NCI-H524 (cell line): ENCODE measurements at regions not wholly inside any gene's neighbourhood (a gene's known extent, or its start where the extent isn't known, plus 50 kb on each side); places are given as distances from the start of the nearest gene placed in this dataset.
A peak's percentile ranks its signal among the peaks of the same experiment; 100 is the strongest.
"Not testable (repeated sequence)": the region's sequence is repeated elsewhere in the genome, so short reads cannot be mapped to it uniquely, and the experiment has no call there.

ENCODE experiments used
- DNase-seq, 2 experiments: peaks; one replicate each; lab custom pipeline; 2025; lab: John Stamatoyannopoulos, UW

DNA sequence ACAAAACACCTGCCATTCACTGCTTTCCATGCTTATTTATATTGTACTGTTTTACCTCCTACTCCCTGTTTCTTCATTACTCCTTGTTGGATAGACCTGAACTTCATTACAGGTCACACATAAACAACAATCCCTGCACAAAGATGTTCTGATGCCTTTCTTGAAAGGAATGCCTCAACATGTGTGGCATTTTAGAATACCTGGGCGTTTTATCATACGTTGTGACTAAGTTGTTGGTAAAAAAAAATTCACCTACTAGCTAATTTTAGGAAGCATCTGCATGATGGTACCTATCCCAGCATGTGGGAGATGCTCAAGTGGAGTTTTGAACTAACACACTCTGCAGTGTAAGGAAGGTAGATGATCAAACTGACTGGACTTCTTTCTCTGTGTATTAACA is 604.1 kb downstream of the TAF11L14 start:
- no peak for DNase-seq

DNA sequence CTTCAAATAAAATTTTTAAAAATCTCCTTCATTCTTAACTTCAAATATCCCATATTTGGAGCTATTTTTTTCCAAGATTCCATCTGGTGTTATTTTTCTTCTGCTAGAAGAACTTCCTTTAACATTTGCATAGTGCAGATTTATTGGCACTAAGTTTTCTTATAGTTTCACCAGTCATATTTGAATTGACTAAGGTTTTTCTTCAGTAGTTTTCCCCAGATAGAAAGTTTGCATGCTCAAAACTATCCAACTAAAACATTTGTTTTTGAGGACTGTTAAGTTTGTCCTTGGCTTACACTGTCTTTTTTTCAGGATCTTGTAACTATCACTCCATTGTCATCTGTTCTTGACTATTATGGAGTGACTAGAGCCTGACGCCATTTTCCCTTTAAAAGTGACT is 606.7 kb downstream of the TAF11L14 start:
- no peak for DNase-seq

- DNase-seq = no peak
Measured at GRCh38 chr5:18243846-18244245, 609.6 kb downstream of the TAF11L14 start.

GRCh38 chr5:18244309-18244708 is 610.0 kb downstream of the TAF11L14 start:
- DNase-seq = no peak

DNA sequence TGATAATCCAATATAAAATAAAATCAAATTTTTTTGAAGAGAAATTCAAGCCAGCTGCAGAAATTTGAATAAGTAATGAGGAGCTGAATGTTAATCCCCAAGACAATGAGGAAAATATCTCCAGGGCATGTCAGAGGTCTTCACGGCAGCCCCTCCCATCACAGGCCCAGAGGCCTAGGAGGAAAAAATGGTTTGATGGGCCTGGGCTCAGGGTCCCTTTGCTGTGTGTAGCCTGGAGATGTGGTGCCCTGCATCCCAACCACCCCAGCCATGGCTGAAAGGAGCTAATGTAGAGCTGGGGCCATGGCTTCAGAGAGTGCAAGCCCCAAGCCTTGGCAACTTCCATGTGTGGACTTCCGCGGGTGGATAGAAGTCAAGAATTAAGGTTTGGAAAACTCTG is 618.3 kb downstream of the TAF11L14 start:
- DNase-seq = no peak

GRCh38 chr5:18264126-18264882 is 630.0 kb downstream of the TAF11L14 start:
- DNase-seq = peak in 1 of 2 experiments; percentile 51

GRCh38 chr5:18270635-18271338 is 636.5 kb downstream of the TAF11L14 start:
- DNase-seq = no peak

DNA sequence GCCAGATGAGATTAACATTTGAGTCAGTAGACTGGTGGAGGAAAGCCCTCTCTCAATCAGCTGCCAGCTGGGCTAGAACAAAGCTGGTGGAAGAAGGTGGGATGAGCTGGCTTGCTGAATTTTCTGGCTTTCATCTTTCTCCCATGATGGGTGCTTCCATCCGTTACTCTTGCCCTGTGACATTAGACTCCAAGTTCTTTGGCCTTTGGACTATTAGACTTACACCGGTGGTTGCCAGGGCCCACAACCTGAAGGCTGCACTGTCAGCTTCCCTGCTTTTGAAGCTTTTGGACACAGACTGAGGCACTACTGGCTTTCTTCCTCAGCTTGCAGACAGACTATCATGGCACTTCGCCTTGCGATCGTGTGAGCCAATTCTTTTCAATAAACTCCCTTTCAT is 642.7 kb downstream of the TAF11L14 start:
- no peak for DNase-seq

DNA sequence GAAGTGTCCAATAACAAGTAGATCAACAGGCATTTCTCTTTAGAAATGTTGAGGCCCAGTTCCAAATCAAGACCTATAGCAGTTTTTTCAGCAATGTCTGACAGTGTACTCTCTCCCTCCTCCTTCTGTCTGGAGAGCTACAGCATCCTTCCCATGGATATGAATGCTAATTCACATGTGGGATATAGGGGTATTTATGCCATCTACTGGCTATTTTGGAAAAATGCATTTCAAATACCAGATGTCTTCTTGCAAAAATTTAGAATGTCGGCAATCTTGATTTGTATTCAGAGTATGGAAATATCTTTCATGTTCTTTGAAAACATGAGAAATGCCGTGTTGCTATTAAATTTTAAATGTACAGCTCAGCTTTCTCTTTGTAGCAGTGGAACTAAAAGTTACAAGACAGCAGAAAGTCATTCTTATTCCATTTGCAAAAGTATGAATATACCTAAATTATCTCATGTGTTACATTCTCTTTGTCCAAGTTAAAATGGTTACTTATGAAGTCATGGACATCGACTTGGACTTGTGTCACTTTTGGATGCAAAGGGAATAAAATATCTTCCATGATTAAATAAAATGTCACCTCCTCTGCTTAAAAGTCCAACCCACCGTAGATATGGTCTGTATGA is 647.8 kb downstream of the TAF11L14 start:
- DNase-seq = peak; percentile 41 to 86

DNA sequence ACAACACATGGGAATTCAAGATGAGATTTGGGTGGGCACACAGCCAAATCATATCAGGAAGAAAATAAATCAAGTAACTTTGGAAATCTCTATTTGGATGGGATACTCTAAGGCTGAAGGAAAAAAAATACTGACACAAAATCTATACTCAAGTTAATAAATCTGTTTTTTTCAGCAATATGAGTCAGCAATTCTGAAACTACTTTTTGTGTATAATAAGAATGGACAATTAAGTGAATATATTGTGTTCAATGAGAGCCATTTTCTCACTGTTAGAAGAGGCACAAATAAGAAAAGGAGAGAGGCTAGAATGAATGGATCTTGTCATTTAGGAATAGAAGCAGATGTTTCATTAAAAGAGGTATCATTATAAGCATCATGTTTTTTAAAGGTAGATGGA is 651.0 kb downstream of the TAF11L14 start:
- DNase-seq = no peak

DNA sequence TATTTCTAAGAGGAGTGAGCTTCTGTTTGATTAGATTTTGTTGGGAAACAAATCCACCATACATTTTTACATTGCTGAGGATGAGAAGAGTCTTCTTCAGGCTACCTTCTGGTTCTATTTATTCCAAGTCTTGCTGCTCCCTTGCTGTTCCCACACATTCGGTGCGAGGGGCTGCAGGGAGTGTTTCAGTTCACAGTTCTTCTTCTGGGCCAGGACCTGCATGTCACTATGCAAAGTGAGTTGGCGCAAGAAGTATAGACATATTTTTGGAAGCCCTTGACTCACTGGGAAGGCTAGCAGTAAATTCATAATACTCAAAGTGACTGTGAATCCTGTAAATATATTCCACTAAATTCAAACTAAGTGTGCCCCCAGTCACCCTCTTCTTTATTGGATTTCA is 657.9 kb downstream of the TAF11L14 start:
- no peak for DNase-seq

GRCh38 chr5:18295696-18296095 is 661.4 kb downstream of the TAF11L14 start:
- not testable (repeated sequence) for DNase-seq

DNA sequence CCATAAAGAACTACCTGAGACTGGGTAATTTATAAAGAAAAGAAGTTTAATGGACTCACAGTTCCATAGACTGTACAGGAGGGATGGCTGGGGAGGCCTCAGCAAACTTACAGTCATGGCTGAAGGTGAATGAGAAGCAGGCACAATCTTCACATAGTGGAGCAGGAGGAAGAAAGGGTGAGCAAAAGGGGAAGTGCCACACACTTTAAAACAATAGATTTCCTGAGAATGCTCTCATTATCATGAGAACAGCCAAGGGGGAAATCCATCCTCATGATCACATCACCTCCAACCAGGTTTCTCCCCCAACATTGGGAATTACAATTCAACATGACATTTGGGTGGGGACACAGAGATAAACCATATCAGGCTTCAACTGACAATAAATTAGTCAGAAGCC is 664.9 kb downstream of the TAF11L14 start:
- no peak for DNase-seq

- peak; percentile 31 to 66 for DNase-seq
Measured at GRCh38 chr5:18305288-18305924, 671.1 kb downstream of the TAF11L14 start.

- DNase-seq = no peak
Measured at GRCh38 chr5:18311266-18311665, 677.0 kb downstream of the TAF11L14 start.

GRCh38 chr5:18312016-18312415 is 677.8 kb downstream of the TAF11L14 start:
- no peak for DNase-seq

DNA sequence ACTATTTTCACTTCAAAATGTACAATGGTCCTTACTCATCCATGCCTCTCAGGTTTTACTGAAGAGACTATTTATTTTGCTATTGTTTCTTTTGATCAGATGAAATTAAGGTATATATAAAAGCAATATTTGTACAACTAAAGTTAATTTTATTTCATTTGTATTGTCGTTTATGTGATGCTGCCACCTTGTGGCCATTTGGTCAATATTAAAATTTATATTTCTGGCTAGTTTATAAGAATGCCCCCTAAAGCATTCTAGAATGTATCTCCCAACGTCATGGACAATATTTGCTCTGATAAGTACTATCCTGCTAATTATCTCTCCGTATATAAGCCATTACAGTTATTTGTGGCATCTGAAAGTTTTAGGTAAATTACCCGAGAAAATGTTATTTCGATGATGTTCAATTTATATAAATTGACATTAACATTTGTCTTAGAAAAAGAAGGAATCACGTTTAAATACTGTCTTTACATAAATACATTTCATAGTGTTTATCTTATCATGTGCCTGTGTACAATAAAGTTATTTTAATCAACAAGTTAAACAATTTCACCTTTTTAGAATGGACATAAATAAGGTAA is 680.0 kb downstream of the TAF11L14 start:
- DNase-seq = peak in 1 of 2 experiments; percentile 48

DNA sequence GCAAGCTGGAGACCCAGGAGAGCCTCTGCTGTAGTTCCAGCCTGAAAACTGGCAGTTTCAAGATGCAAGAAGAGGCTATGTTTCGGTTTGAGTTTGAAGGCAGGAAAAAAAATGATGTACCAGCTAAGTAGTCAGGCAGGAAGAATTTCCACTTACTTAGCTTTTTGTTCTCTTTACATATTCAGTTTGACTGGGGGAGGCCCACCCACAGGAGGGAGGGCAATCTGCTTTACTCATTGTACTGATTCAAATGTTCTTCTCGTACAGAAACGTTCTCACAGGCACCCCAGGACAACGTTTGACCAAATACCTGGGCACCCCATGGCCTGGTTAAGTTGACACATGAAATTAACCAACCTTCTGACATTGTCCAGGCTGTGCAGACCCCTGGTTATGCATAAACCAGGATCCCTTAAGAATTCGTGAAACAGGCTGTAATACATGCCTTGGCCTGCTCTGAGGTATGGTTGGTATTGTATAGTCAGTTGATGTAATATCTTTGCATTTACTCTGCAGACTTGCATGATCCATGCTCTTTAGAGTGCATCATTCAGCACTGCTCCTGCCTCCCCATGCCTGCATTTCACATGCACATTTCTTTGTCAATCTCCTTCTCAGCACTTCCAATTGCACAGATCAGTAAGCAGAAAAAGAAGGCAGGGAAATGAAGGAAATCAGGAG is 687.1 kb downstream of the TAF11L14 start:
- no peak for DNase-seq

DNA sequence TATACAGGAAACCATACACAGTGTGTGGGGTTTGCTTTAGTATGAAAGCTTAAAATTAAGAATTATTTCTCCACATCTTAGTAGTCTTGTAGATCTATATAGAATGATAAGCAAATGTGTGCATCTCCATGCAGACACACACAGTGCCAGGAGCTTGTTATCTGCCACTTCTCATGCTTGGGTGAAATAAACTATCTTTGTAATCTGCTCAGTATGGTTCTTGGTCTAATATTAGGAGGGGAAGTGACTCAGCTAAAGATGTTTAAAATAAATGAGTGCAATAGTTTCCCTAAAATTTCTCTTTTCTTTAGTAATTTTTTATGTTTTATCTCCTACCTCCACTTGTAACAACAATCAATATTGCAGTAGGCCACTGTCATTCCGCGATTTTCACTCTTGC is 689.6 kb downstream of the TAF11L14 start:
- no peak for DNase-seq

DNA sequence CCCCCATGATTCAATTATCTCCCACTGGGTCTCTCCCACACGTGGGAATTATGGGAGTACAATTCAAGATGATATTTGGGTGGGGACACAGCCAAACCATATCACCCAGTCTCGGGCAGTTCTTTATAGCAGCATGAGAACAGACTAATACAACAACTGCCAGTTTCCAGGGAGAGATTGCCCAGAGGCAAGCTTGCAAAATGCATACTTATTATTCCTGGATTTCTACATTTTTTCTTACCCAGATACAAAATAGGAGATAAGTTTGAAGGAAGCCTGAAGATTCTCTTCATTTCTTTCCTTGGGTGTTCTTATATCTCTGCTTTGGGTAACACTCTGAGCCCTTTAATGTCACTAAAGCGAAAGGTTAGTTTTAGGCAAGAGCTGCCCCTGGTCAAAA is 691.2 kb downstream of the TAF11L14 start:
- DNase-seq = no peak

GRCh38 chr5:18329328-18329727 is 695.1 kb downstream of the TAF11L14 start:
- no peak for DNase-seq

DNA sequence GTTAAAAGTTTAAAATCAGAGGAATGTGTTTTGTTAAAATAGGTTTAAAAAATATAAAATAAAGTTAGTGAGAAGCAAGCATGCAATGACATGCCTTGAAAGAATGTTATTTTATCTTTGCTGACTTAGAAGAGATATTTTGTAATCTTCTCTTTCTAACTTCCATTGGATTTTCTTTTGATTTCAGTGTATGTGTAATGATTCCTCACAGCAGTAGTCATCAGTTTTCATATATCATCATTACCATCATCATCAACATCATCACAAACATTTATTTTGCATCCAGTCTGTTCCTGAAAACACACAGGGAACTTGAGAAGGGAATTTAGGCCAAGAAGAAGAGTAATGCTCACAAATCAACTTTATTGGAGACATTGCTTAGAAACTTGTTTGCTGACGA is 699.6 kb downstream of the TAF11L14 start:
- DNase-seq = no peak
